NCI-H748 (cell line): ENCODE measurements at regions not wholly inside any gene's neighbourhood (a gene's known extent, or its start where the extent isn't known, plus 50 kb on each side); places are given as distances from the start of the nearest gene placed in this dataset.

Experiments used
- DNase-seq: peaks from one replicate; lab custom pipeline; 2025; ENCODE audit not compliant: unreplicated experiment; lab: John Stamatoyannopoulos, UW

DNA sequence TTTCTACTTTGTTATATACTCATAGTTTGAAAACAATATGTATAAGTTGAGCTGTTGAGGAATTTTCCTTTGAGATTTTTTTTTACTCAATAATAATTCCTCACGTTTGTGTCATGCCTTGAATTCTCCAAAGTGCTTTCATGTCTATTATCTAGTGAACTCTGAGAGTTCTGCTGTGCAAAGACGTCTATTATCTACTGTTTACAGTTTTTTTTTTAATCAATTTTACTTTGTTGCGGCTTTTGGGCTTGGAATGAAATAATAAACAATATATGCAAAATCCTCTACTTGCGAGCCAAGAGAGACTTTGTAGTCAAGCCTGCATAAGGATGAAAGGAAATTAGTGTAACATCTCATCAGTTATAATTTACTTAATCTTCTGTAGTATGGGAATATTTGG, 107.2 kb upstream of the FRMD6 start:
- no peak for DNase-seq

DNA sequence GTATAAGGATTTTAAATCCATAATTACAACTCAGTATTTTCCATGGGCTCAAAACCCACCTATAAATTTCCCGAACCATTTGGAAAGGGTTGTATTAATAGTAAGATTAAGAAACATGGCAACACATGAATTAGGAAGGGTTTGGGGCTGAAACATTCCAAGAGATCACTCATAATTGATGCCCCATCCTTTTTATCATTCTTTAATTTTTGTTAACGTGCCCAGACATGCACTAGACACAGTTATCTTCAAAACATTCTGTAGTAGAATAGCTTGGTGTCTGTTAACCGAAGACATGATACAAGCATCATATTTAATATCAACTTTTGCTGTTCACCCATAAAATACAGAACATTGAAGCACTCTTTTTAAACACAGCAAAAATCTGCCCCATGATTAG, 106.8 kb upstream of the FRMD6 start:
- DNase-seq, result no peak

DNA sequence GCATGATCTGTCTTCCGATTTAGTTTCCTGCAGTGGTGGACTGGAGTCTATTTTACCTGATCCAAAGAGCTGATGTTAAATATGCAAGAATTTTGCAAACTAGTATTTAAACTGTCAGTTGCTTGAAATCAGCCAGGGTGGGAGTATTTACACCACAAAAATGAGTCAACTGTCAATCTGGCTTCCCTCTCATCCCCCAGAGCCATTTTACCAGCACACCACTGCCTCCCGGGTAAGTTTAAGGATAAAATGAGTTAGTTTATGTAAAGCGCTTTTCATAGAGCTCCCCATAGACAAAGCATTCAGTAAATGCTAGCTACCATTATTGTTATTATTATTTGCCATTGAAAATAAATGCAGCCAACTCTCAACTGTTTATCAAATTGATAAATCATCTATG, 106.3 kb upstream of the FRMD6 start:
- DNase-seq, result no peak

DNA sequence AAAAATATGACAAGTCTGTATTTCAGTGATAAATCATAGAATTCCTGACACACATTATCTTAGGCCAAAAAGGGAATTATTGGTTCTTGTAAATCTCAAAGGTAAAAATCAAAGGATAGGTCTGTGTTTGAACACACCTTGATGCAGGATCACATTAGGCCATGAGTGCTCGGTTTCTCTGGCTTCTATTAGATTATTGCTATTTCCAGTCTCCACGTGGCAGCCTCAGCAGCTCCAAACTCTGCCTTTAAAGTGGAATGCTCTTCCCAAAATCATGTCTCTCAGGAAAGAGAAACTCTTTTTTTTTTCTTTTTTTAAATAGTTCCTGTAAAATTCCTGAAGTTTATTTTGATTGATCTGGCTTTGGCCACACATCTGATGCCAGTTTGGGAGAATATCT, 105.6 kb upstream of the FRMD6 start:
- DNase-seq, result no peak

DNA sequence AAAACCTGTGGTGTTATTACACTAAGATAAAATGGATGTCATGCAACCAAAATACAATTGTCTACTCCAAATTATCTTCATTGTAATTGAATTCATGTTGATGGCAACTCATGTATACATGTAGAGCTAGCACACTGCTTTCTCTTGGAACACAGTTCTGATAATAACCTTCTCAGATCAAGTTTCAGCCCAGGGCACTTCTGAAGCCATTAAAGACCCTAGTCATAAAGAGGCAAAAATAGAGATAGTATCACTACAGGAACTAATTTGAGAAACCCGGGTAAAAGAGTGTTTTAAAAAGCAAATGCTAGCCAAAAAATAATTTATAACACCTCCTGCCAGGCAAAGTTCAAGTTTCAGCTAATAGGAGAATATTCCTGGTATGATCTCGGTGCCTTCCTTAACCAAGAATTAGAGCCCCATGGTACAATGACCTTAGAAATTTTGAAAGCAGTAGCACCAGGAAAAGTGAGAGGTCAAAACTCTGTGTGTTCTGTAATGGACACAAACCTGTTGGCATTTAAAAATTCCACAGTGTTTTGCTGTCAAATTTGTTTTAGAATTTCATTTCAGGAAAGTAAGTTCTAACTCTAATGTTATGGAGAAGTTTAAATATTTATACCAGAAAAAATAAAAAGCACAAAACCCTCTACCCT, 105.0 kb upstream of the FRMD6 start:
- DNase-seq, result peak; percentile 21

DNA sequence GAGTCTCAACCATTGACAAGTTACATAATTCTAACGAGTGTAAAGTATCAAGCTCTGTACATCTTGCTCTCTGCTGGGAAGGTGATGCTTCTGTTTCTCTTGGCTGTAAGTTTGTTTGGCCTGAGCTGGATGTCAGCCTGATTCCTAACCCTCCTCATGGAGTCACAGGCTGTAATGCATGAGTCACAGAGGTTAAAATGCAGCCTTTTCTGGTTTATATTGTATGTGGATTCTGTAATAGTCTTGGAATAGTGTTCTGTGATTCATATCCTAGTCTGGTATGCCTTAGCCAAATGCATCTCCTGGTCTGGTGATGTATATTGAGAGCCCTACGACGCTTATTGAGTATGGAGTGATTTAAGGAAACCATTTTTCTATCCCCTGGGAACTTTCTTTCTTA, 104.5 kb upstream of the FRMD6 start:
- no peak for DNase-seq

DNA sequence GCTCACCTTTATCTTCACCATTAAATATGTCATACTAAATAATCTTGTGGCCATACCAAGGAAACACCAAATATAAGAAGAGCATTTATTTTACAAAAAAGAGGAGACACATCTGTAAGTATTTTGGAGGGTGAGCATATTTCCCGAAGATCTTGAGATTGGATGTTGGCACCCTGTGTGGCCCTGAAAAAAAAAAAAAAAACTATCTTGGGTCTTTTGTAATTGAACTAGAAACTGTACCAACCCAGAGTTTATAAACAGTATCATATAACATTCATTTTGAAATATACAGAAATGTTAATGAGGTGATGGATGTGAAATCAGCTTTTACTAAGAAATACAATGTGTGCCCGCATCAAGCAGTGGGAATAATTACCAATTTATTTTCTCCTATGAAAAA, 104.0 kb upstream of the FRMD6 start:
- DNase-seq, result no peak

DNA sequence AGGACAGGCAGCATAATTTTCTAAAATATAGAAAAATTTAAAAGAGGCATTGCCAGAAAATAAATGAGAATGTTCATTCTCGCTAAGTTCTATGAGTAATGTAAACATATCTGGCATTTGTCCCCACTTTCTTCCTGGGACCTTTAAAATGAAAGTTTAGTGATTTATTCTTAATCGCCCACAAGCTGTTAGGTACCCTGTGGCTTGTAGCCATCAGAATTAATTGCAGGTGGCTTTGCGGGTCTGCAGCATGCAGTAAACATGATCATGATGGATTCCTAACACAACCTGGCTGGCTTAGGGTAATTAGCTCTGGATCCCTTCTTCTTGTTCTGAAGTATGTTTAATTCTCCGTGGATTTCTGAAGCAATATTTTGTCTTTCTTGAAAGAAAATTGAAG, 103.5 kb upstream of the FRMD6 start:
- DNase-seq, result no peak

DNA sequence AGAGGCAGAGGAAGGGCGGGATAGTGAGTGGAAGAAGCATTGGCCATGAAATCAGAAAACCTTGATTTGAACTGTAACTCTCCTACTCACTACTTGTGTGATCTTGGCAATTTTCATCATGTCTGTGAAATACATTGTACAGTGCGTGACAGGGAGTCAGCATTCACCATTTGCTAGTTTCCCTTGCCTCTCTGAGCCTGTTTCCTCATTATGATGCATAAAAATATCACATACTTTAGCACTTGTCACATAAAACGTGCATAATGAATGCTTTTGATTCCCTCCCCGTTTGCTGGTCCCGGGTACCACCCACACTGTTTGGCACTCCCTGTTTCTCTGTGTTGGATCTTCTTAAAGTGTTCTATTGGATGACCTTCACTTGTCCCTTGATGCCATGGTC, 101.1 kb upstream of the FRMD6 start:
- no peak for DNase-seq

DNA sequence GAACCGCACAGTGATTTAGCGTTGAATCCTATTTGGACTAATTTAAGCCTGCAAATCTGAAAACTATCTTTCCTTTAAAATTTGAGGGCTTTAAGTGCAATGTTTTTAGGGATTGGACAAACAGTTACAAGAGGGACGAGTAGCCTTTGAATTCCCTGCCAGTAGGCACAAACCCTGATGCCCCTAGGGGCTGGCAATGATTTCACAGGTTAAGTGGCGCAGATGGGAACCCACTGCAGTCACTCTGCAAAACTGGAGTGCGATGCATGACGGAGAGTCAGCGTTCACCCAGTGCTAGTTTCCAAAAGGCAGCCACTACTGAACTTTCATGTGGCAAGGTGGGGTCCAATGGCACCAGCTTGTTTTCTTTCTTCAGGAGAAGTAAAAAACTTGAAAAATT, 99.4 kb upstream of the FRMD6 start:
- no peak for DNase-seq

DNA sequence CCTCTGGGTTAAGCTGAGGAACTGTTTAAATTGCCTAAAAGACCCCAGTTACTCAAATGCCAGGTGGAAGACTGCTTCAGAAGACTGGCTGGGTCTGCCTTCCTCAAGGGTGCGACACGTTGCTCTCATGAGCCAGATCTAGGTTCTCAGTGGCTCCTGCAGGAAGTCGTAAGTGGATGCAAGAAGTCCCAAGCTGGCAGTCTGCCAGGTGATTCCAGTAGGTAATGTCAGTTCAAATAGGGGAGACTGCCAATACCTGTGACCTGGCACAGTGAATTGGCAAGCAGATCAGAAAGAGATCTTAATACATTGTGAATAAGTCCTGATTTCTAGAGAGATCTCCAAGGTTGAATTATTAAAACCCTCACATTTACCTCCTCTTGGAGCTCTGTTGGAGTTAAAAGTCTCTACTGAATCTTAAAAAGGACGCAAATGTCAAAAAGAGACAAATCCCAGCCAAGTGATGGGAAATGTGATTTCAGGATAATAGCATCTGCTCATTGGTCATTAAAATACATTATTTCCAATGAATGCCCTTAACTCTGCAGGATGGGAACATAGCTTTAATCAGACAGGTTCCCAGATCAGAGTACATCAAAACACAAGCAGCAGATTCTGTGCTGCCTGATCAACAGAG, 98.8 kb upstream of the FRMD6 start:
- DNase-seq, result peak; percentile 65

DNA sequence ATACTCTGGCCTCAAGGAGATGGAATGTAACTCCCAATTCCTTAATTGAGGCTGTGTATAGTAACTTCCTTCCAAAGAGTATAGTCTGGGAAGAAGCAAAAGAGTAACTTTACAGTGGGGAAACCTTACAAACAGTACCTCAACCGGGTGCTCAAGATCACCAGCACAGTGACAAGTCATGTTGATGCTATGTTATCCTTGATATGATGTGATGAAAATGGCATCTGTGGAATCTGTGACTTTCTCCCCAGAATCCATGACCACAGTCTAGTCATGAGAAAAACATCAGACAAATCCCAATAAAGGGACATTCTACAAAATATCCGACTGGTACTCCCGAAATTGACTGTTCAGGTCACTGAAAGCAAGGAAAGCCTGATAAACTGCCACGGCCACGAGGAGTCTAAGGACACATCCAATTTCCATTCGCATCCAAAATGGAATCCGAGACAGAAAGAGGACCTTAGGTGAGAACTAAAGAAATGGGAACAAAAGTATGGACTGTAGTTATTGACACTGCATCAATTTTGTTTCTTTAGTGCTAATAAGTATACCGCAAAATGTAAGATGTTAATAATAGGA, 97.3 kb upstream of the FRMD6 start:
- DNase-seq, result no peak

DNA sequence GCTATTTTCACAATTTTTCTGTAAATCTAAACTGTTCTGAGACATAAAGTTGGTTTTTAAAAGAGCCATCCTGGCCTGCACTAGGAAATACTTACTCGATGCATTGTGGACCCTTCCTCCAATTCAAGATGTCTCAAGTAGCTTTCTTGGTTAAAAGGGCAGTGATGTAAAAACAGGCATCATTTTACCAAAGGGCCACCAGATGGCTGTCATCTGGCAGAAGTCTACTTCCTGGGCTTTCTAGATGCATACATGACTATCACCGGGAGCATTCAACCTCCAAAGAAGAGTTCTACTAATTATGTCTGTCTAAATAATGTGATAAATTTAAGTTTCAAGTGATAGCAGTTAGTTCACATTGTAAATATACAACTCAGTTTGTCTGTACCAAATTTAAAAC, 96.8 kb upstream of the FRMD6 start:
- no peak for DNase-seq

DNA sequence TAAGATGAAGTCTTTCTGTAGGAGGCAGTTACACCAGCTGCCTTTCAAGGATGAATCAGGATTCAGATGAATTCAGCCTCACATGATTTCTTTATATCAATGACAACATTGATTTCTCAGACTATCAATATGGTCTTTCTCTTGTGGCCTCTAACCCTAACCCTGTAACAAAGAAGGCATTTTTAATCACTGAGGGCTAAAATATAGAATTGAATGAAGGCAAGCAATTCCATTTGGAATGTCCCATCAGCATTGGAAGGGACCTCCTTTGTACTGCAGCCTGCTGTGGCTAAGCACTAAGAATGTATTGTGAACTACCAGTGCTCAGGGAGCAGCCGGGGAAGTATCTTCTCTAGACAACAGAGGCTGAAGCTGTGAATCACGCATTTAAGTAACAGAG, 90.6 kb upstream of the FRMD6 start:
- DNase-seq, result no peak

DNA sequence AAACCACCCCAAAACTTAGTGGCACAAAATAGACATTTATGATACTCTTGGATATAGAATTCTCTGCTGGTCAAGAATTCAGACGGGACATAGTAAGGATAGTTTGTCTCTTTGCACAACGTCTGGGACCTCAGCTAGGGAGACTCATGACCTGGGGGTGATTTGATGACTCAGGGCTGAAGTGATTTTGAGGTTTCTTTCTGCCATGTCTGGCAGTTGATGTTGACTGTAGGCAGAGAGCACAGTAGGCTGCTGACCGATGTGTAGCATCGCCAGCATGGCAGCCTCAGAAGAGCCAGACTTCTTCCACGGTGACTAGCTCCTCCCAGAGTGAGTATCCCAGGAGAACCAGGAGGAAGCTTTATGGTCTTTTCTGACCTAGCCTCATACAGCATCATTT, 88.9 kb upstream of the FRMD6 start:
- no peak for DNase-seq

DNA sequence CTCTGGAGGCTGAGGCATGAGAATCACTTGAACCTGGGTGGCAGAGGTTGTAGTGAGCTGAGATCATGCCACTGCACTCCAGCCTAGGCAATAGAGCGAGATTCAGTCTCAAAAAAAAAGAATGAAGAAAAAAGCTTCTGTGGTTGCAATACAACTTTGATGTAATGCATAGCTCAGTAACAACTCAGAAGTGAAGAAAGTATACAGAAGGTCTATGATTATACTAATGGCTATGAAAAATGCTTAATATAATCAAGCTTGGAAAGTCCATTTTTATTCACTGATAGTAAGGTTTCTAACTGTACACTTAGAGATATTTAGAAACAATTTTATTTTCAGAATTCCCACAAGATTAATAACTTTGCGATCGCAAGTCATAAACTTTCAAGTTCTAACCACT, 88.2 kb upstream of the FRMD6 start:
- DNase-seq, result no peak

DNA sequence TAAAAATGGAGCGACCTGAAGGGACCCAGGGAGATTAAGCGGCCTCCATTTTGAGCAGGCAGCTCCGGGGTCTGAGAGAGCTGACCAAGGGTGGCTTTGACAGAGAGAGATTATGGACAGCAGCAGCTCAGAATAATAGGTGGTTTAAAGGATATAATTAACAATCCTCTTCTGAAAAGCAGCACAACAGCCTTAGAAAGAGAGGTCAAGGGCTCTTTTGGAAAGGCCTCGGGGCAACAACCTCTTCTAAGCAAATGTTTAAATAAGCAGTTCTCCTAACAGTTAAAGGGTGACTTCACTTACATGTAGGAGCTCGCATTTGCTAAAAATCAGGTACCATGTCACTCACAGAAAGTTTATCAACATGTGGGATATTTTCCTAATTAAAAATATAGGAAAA, 87.2 kb upstream of the FRMD6 start:
- peak; percentile 82 for DNase-seq

DNA sequence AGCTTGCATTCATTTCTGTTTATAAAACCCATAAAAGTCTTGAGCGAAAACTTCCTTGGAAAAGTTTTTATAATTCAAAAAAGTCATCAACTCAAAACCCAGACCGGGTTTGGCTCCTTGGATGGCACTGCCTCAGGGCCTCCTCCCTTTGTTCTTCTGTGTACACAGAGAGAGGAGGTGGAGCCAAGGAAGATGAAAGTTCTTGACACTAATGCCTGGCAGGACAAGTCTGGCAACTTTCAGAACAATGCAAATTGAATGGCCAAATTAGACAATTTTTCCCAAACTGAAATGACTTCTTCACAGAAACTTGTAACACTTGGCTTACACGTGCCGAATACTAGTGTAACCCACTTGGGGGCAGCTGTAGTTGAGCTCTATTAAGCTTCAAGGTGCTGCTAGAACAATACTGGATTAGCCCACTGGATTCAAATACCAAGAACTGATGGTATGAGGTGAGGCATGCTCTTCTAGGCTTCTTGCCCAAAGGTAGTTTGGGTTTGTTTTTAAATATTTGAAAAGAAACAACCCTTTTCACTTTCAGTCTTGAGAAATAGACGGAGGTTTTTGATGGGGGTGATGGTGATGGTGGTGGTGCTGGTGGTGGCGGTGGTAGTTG, 86.6 kb upstream of the FRMD6 start:
- peak; percentile 6 for DNase-seq

DNA sequence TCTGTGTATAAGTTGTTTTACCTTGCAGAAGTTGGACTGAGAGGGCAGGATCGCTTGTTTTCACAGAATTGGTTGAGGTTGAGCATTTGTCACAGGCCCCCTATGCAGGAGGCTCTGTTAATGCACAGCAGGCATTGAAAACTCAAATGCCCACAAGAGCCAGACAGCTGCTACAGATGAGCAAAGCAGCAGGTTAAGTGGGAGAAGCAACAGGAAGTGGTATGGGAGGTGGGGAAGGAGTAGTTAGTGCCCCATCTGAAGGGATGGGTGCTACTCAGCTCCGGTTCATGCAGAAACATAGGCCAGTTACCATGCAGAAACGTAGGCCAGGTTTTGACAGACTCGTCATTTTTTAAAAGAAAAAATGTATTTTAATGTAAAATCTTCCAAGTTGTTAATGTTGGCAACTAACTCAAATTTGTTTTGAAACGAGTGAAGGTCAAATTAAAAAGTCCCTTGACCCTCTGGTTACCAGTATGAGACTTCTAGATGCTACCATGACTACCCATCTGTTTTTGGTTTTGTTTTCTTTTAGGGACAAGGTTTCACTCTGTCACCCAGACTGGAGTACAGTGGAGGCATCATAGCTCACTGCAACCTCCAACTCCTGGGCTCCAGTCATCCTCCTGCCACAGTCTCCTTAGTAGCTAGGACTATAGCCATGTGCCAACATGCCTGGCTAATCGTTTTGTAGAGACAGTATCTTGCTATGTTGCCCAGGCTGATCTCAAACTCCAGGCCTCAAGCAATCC, 84.7 kb upstream of the FRMD6 start:
- DNase-seq, result peak; percentile 30

DNA sequence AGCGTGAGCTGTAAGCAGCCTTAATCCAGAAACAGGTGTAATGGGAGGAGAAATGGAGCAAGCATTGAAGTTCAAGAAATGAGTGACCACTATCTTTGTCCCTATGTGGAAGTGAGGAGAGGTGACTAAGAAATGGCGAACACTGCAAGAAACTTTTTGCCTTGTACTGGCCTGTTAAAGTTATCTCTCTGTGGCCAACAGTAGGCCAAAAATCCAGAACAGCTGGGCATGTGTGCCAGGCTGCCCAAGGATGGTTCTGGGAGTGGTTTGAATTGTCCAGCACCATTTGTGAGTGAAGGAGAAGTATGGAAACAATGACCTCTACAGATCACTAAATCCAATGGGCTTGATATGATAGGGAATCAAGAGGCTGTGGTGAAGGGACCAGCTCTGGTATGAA, 83.3 kb upstream of the FRMD6 start:
- no peak for DNase-seq

DNA sequence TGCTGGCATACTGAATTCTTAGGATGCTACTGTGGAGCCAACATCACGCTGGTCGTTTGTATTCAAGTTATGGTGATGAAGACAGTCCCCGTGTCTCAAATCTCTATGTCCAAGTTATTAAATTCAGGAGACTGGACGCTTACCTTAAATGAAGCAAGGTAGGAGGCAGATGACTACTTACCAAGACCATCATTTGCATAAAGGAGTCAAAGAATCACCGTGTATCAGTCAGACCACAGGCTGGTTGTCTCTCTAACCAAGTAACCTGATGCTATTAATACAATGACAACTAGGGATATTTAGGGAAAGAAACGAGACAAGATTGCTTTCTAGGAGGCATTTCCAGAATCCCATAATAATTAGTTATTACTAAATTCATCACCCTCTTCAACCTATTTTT, 78.1 kb upstream of the FRMD6 start:
- no peak for DNase-seq

DNA sequence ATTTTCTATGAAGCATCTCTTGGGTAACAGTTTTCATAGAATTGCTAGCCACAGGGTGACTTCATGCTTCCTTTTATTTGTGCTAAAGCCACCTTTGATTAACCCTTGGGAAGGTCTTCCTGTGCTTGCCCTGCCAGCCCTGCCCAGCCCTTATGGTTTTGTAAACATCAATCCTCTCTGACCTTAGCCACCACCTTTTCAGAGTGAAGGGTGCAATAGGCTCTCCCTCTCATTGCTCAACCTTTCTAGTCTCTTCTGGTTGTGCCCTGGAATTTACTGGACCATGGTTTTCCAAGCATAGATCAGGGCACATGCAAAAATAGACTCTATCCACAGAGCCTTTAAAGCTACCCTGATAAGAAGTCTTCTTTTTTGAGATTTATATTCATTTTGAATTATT, 77.7 kb upstream of the FRMD6 start:
- DNase-seq, result no peak
